ENCODE measurements at regions not wholly inside any gene's neighbourhood (a gene's known extent, or its start where the extent isn't known, plus 50 kb on each side); places are given as distances from the start of the nearest gene placed in this dataset.

DNA sequence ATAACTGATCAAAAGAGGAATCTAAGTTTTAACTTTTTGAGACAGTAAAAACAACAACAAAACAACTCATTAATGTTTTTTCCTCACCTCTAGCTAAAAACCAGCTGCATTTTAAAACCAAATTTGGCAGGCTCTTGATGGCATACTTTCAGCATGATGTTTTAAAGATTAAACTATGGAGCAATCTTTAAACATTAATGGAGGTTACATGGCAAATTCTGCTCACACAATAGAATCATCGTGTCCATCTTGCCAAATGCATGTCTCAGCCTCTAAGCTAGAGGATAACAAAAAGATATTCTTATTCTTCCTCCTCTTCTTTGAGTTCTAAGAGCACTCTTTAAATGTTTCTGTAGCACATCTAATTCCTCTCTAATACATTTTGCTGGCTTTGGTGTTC lies 579.8 kb upstream of the PKN2 start:
- TF ChIP-seq, protein P1, sequence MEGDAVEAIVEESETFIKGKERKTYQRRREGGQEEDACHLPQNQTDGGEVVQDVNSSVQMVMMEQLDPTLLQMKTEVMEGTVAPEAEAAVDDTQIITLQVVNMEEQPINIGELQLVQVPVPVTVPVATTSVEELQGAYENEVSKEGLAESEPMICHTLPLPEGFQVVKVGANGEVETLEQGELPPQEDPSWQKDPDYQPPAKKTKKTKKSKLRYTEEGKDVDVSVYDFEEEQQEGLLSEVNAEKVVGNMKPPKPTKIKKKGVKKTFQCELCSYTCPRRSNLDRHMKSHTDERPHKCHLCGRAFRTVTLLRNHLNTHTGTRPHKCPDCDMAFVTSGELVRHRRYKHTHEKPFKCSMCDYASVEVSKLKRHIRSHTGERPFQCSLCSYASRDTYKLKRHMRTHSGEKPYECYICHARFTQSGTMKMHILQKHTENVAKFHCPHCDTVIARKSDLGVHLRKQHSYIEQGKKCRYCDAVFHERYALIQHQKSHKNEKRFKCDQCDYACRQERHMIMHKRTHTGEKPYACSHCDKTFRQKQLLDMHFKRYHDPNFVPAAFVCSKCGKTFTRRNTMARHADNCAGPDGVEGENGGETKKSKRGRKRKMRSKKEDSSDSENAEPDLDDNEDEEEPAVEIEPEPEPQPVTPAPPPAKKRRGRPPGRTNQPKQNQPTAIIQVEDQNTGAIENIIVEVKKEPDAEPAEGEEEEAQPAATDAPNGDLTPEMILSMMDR (IDR thresholded peaks at IDR 0.05) = no peak
- no peak for TF ChIP-seq POLR2AphosphoS5 (IDR thresholded peaks at IDR 0.05; ENCODE audit: low read depth, low read length)

Measured in Panc1 (cell line).